GM20000 (cell line): ENCODE measurements at regions not wholly inside any gene's neighbourhood (a gene's known extent, or its start where the extent isn't known, plus 50 kb on each side); places are given as distances from the start of the nearest gene placed in this dataset.

Source experiments
- DNase-seq: peaks from one replicate; pipeline ENCODE4 v3.0.0; 2012; ENCODE audit warnings: low spot score
- TF ChIP-seq, protein P1 (sequence below): IDR thresholded peaks from 2 replicates; pipeline ENCODE4 v1.5.1; 2012; ENCODE audit warnings: mild to moderate bottlenecking, control low read depth; ENCODE audit errors: extremely low read depth, missing control alignments

DNA sequence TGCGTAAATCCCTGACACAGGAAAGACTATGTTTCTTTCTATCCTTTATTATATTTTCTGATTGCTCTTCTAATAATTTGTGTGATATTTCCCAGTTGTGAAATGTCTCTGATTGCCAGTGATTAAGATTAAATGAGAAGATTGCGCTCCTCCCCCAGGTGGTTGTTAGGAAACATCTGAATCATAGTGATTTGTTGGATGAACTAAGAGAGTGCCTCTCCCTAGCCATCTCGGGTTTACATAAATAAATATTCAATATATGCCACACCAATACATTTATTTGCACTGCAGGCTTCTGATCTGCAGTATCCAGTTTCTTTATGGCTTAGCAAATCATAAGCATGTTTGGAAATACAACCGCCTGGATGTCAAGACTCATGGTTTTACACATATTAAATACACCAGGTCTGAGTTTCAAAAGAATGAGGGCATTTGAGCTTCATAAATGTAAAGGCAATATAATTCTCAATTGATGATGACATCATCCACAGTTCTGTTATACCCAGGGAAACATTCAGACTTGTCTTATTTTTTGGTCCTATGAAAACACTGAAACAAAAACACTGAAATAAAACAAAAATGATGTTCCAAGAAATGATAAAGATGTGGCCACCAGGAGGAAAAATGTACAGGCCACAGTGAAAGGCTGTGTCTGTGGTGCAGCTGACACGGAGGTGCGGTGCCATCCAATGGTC lies 826.7 kb upstream of the ACVR2A start:
- TF ChIP-seq, protein P1, sequence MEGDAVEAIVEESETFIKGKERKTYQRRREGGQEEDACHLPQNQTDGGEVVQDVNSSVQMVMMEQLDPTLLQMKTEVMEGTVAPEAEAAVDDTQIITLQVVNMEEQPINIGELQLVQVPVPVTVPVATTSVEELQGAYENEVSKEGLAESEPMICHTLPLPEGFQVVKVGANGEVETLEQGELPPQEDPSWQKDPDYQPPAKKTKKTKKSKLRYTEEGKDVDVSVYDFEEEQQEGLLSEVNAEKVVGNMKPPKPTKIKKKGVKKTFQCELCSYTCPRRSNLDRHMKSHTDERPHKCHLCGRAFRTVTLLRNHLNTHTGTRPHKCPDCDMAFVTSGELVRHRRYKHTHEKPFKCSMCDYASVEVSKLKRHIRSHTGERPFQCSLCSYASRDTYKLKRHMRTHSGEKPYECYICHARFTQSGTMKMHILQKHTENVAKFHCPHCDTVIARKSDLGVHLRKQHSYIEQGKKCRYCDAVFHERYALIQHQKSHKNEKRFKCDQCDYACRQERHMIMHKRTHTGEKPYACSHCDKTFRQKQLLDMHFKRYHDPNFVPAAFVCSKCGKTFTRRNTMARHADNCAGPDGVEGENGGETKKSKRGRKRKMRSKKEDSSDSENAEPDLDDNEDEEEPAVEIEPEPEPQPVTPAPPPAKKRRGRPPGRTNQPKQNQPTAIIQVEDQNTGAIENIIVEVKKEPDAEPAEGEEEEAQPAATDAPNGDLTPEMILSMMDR = no peak
- DNase-seq = no peak

DNA sequence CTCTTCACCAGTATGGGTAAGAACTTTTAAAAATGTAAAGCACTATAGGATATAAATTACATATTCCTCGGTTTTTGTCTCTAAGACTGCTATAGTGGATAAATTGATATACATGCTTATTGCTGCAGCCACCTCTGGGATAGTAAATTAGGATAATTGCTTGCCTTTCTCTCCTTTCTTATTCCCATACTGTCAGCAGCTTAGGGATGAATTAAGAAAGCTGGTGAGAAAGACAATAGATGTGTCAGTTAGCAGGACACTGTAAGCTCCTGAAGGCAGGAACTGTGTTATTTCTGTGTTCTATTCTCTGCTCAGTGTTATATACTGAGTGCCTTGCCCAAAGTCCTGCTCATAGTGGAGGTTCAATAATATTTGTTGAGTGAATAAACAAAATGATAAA lies 828.6 kb upstream of the ACVR2A start:
- DNase-seq = no peak
- TF ChIP-seq, protein P1 = no peak

DNA sequence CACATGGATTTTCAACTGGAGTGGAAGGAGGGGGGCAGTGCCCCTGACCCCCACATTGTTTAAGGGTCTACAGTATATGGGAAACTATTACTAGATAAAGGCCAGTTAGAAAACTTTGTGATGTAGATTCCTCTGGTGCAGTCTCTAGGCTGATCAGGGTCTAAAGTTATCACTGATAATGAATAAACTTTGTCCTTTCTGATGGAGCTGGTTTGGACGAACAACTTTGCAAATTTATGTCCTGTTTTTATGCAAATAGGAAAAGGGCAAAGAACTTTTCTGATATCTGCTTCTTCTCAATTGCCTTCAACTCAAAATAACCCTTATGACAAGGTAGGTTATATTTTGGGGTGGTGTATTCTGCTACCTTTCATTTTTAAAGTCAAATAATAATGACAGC lies 829.2 kb upstream of the ACVR2A start:
- DNase-seq = no peak
- TF ChIP-seq, protein P1 = no peak

DNA sequence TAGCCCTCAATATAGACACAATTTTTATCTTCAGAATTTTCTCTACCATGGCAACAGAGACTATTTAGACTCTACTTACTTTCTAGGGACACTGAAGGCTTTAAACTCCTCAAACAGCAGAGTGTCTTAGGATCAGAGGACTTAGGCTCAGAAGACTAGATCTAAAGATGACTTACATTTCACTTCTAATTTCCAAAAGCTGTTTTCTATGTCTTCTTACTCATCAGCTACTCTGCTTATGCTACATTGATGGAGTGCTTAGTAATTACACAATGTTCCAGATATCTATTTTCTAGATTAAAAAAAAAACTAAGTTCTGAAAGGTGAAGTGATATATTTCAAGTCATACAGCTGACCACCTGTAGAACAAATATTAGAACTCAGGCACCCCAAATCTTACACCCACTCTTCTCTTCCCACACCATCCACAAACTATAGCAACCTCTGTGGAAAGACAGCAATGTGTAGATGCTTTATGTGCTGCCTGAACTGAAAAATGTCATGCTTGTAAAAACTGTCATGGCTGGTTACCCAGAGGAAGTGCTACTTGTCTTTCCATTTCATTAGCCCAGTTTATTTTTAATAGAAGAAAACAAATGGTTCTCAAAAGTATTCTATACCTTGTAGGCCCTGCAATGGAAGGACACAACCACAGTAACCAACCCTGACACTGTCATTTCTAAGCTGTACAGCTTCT lies 831.0 kb upstream of the ACVR2A start:
- no peak for DNase-seq
- TF ChIP-seq, protein P1 = no peak

DNA sequence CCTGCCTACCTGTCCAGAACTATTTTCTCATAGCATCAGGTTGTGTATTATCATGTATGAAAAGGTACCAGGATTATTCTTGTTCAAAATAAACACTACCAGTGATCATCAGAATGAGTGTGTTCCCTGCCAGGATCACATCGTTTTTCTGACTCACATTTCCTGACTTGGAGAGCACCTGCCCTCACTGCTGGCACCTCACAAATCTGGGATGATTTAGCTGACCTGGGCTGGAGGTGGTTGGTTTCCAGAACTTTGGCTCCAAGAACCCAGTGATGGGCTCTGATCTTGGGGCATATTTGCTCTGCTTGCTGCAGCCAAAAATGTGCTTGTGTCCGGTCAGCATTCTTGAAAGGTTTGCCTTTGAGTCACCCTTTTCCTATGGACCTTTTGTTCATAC lies 836.3 kb upstream of the ACVR2A start:
- TF ChIP-seq, protein P1 = no peak
- DNase-seq = no peak

DNA sequence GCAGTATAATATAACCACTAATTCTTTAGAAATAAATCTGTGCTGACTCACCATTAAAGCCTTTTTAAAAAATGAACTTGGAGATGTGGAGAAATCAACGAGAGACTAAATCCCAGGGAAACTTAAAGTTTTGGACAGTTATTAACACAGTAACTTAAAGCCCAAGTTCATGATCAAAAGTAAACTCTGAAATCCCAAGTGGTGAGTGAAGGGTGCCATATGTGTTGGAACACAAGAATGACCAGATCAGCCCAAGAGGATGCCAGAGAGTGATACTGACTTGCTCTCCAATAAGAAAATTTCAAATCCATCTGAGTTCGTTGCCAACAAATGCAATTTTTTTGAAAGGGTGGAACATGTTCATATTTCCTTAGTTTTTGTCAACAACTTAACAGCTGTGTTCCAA lies 838.1 kb upstream of the ACVR2A start:
- DNase-seq = no peak

DNA sequence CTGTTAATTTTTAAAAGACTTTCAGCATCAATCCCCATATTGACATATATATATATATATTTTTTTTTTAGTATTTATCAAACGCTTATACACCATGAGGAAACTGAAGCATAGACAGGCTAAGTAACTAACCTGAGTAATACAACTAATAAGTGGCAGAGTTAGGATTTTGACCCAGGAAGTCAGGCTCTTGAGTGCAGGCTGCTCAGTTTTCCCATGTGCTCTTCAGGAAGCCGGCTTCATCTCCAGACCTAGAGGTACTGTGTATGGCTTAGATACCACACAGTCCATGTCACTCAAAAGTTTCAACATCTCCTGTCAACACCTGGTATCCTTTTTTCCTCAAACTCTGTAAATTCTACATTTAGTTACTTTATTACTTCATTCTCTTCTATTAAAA lies 841.7 kb upstream of the ACVR2A start:
- DNase-seq = no peak
- TF ChIP-seq, protein P1 = no peak

More for the DNA sequence above, 838.1 kb upstream of the ACVR2A start:
- TF ChIP-seq, protein P1 = no peak
